ENCODE measurements at regions not wholly inside any gene's neighbourhood (a gene's known extent, or its start where the extent isn't known, plus 50 kb on each side); places are given as distances from the start of the nearest gene placed in this dataset.

- DNase-seq = no peak
These were observed 161.3 kb upstream of the MEIS2 start for GRCh38 chr15:37261685-37262084.

DNA sequence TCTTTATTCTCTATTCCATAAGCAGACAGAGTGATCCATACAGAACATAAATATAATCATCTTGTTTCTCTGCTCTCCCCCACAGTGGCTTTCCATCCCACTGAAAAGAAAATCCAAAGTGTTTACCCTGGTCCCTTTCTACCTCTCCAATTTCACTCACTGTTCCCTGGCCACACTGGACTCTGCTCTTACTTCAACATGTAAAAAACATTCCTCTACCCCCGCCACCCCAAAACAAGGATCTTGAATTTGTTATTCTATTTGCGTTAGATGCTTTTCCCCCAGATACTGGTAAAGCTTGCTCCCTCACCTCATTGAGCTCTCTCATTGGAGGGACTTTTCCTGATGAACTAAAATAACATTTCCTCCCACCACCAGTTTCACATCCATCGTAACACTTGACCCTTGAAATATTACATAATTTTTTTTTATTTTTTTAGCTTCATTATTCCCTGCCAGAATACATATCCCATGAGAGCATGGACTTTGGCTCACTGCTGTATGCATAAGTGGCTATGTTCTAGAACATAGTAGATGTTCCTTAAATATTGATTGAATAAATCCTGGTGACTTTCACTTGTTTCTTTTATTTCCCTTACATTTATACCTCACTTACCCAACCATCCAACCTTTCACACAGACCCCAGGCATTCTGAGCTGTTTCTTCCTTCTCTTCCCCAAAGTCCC, 162.7 kb upstream of the MEIS2 start:
- DNase-seq = no peak

- DNase-seq = no peak
These were observed 188.9 kb upstream of the MEIS2 start for GRCh38 chr15:37289109-37289765.

DNA sequence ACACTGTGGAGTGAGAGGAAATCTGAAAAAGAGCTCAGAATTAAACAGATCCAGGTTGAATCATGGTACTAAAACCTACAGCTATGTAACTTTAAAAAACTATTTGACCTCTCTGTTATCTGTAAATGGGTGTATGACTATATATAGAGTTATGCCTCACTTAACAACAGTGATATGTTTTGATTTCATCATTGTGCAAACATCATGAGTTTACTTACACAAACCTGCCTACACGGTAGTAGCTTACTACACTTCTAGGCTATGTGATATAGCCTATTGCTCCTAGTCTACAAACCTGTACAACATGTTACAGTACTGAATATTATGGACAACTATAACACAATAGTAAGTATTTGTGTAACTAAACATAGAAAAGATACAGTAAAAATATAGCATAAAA, 191.6 kb upstream of the MEIS2 start:
- DNase-seq = no peak

- no peak for DNase-seq
These were observed 197.9 kb upstream of the MEIS2 start for GRCh38 chr15:37298271-37298670.

DNA sequence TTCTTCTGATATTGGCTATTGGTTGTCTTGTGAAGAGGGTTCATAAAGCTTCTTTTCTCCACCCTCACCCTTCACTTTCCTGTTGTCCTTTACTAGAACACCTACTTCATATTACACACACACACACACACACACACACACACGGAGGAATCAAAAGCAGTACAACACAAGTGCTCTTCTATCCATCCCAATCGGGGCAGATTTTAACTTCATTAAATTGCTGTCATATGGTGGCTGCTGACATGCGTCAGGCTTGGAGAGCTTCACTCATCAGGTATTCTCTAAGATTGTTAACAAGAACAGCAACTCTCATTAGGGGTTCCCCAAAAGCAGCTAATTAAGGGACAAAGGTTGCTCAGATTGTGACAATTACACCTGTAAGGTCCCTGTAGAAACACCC, 239.1 kb upstream of the MEIS2 start:
- no peak for DNase-seq

GRCh38 chr15:37339856-37340255, 239.5 kb upstream of the MEIS2 start:
- no peak for DNase-seq

DNA sequence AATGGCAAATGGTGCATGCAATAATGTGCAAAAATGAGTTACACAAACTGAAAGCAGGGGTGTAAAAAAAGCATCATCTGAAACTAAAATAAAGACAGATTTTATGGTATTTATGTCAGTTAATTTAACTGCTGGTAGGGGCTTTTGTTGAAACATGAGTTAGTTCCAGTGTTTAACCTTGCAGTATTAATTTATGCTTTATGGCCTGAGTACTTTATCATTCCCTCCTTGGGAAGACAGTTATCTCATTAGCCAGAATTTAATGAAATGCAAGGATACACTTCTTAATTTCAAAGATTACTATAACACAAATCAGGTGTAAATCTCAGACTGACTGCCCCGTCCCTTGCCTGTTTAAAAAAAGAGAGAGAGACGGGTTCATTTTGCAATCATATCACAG, 240.1 kb upstream of the MEIS2 start:
- DNase-seq = no peak

DNA sequence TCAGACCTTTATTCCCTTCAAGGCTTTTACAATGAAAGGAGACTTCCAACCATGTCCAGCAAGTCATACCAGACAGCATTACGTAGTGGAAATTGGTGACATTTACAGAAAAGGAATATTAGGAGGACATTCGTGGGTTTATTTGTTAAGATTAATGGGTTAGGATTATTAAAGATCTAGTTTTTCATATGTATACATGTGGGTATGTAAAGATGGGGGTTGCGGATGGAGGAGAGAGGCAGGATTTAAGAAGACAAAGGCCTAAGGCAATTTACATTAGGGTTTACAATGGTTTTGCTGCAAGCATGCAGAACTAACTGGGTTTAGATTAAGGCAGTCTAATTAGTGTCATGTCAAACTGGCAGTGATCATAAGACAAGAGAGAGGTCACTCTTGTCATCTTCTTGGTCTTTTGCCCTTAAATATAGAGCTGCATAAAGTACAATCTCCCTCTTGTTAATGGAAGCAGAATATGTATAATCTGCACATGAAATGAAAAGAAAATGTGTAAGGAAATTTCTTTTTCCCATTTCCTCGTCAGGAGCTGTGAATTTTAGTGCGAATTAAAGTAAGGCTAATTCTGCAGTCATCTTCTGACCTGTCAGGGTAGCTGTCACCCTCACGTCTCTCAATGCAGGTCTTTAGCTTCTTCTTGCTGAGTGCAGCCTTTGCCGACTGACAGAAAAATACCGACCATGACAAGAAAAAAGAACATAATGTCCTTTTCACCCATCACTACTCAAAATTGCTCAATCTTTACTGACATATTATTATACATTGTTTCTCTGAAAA, 258.9 kb upstream of the MEIS2 start:
- no peak for DNase-seq

GRCh38 chr15:37359893-37360290, 259.5 kb upstream of the MEIS2 start:
- DNase-seq = no peak

DNA sequence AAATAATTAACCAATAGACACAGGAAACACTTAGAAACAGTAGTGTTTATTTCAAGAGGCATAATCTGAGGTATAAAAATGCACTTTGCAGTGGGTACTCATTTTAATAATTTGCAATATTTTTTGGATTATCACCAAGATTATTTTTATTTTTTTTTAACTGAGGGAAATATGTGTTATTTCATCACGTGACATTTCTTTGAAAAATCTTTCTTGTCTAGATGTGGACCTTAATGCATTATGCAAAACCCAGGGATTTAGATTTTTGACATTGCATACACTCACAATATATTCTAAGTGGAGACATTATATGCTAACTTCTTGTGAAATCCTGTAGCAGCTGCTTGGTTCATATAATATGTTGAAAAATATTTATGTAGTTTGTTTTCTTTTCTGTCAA, 260.4 kb upstream of the MEIS2 start:
- DNase-seq = no peak

DNA sequence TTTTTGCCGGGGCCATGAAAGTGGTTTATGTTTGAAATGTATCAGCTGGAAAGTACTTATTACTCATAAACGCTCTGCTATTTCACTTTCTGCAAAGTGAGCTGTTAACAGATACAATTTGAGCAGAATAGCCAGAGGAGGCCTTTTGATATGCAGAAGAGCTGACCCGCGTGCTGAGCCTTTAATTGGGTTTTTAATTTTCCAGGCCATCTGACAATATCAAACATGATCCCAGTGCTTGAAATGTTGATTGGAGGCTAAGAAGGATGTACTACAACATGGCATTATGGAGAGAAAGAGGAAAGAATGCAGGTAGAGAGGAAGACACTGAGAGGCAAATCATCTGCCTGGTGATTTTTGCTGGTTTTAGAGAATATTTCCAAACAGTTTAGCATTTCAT, 261.3 kb upstream of the MEIS2 start:
- no peak for DNase-seq

DNA sequence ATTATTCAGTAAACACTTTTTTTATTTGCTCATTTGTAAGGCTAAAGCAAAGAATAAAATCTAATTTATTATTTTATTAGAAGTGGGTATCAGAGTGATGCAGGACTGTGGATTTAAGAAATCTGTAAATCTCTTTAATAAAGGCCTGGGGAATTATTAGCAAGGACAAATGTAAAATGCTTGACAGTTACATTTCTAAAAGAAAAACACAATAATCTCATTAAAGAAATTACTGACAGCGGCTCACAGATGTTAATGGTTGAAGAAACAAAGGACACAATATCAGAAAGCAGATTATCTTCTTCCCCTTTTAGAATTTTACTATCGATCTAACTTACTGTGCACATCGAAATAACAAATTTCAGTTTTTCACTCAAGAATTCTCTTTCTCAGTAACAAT, 262.1 kb upstream of the MEIS2 start:
- no peak for DNase-seq

DNA sequence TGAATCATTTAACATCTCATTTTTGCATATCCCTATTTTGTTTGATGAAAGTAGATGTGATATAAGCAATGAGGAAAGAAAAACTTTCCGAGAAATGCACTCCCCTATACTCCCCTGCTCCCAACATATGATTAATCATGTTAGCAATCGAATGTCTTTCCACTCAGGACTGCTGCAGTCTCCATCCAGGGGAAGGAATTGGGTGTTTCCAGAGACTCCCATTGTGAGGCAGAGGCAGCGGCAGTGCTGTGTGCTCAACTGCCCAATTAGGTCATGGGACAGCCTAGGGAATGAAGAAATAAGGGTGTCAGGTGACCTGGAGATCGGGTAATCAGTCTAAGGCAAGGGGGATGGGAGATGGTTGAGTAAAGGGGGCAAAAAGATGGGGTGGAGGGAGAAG, 268.6 kb upstream of the MEIS2 start:
- DNase-seq = no peak

DNA sequence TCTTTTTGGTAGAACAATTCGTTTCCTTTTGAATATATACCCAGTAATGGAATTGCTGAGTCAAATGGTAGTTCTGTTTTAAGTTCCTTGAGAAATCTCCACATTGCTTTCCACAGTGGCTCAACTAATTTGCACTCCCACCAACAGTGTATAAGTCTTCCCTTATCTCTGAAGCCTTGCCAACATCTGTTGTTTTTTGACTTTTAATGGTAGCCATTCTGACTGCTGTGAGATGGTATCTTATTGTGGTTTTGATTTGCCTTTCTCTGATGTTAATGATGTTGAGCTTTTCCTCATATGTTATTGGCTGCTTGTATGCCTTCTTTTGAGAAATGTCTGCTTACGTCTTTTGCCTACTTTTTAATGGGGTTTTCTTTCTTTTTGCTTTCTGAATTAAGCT, 270.6 kb upstream of the MEIS2 start:
- DNase-seq = no peak

- no peak for DNase-seq
These were observed 271.7 kb upstream of the MEIS2 start for GRCh38 chr15:37372064-37372463.

- no peak for DNase-seq
These were observed 275.2 kb upstream of the MEIS2 start for GRCh38 chr15:37375519-37375918.

GRCh38 chr15:37377428-37377827, 277.1 kb upstream of the MEIS2 start:
- no peak for DNase-seq

- DNase-seq = no peak
These were observed 294.2 kb upstream of the MEIS2 start for GRCh38 chr15:37394402-37395099.

DNA sequence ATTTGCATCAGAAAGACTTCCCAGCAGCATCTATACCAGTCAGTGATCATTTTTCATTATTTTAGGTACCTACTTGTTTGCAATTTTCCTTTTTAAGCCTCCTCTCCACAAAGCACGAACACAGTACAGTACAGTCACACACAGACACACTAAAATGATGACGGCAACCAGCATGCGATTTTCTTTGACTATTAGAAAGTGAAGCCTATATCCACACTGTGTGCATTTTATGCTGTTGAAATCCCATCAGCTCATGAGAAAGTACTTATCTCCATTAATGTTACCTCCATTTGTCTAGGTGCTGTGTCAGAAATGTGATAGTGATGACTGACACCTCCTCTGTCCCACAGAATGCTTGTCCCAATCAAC, 294.7 kb upstream of the MEIS2 start:
- DNase-seq = no peak

DNA sequence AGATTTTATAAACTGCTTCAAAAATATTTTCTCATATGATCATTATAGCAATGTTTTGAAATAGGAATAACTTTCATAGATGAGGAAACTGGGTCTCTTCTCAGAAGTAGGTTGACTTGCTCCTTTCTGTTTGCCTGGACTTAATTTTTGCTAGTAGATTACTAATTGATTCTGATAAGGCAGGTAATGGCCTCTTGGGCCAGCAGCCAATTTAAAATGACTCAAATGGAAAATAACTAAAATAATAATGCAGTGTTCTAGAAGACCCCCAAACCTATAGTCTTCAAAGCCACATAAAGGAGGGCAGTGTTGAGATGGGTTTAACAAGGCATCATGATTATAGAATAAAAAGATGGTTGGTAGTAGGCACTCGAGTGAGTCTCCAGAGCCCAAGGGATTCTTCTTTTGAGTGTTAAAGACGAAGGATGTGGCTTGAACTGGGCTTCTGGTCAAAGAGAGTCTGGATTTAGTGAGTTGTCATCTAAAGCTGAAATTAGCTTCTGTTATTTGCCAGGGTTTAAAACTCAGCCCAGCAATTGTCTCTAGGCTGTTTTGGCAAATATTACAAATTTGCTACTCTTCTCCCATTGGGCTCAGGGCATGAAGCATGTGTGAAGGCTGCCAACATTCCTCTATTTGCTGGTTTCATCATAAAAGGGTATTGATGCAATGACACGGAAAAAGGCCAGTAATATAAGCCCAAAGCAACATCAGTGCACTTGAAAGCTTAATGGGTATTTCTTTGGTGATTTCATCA, 297.1 kb upstream of the MEIS2 start:
- DNase-seq = no peak

- no peak for DNase-seq
These were observed 315.8 kb upstream of the MEIS2 start for GRCh38 chr15:37416103-37416502.

GRCh38 chr15:37425541-37425940, 325.2 kb upstream of the MEIS2 start:
- no peak for DNase-seq
